ENCODE measurements at regions not wholly inside any gene's neighbourhood (a gene's known extent, or its start where the extent isn't known, plus 50 kb on each side); places are given as distances from the start of the nearest gene placed in this dataset.
"Not testable (repeated sequence)": the region's sequence is repeated elsewhere in the genome, so short reads cannot be mapped to it uniquely, and the experiment has no call there.

DNA sequence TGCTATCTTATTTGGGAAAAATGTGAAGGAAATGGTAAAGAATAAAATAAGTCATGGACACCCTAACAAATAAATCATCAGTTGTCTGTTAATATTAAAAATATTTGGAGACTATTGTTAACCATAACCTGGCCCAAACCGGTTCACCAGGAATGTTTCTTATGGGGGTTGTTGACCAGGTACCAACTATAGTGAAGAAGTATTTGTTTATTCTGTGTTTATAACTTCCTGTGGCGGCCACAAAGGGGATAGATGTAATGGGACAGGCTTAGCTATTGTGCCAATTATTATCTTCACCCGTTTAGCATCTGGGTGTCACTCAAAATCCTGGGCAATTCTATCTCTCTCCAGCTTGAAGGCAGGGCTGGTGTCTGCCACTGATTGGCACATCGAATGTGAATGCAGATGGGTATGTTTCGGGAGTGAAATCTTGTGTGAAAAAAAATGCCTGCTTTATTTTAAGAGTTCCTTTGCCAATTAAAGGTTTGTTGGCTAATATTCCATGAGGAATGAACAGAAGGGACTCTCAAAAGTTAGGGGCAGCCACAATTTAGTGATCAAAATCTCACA, 500.9 kb downstream of the ARL4A start:
- no peak for DNase-seq (ENCODE audit: low read depth in 2 of 2)

DNA sequence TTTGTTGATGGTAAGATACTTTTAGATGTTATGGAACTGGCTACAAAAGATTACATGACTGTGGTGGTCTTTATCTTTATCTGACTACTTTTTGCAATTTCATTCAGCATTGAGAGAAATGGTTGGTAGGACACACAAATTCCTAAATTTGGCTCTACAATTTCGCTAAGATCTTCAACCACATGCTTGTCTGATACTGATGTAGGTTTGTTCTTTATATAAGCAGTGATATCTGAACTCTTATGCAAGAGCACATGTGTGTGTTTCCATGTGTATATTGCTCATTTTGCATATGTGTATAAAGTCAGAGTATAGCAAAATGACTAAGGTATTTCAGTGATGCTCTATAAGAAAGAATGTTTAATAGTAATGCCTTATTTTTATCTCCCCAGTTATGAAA, 501.5 kb downstream of the ARL4A start:
- DNase-seq (ENCODE audit: low read depth in 2 of 2): no peak

DNA sequence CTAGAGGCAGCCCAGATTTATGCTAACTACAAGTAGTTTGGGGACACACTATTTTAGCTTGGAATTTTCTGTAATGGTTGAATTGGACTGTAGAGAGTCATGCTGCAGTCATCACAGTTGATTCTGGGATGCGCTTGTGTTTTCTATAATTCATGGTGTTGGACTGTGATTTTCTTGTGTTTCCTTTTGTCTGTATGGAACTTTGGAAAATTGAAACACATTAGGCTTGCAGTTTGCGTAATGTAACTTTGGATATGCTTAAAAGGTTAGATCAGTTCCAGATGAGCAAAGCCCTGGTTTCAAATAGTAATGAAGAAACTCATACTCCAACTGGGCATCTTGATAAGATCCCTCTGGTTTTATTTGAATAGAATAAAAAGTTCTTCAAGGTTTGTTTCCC, 502.2 kb downstream of the ARL4A start:
- DNase-seq (ENCODE audit: low read depth in 2 of 2): no peak

DNA sequence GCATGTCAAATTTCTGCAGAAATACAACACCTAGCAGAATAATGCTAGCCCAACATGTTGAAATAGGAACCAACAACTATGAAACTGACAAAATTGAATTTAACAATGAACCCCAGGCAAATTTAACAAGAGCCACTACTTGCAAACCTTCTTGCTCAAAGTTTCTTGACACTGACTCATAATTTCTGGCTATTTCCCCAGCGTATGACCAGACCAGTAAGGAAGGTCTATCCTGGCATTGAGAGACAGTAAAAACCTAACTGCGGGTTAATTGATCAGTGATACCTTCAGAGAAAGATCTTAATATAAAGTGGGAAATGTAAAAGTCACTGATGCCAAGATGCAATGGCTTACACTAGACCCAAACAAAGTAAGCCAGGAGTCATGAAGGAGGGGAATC, 510.1 kb downstream of the ARL4A start:
- DNase-seq (ENCODE audit: low read depth in 2 of 2): no peak

DNA sequence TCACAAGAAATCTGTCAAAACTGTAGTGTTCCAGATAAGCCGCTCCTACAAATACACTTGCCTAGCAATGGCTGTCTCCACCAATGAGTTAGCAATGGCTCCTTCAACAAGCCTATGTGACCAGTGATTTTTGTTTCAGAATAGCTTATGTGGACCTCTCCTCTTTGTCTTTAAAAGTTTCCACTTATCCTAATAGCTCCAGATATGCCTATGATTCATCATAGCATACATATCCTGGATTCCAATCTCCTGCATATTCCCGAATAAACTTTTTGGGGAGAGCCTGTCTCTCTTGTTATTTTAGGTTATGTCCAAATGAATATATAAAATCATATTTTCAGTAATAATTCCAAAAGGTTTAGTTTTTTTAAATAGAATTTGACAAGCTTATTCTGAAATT, 510.6 kb downstream of the ARL4A start:
- DNase-seq (ENCODE audit: low read depth in 2 of 2): no peak

DNA sequence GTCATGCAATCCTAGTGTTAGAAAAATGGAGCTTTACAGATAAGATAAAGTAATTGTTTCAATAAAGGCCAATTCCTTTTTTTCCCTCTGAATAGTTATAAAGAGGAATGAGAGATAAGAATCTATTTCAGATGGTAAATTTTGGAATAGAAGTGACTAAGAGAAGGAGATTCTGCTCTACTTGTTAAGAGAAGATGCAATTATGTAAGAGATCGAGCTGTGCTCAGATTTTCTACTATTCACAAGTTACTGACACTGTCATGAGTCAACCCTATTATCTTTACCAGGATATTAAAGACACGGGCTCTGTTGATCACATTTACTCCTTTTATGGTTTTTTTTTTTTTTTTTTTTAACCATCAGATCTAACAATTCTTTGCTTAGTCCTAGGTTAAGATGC, 511.3 kb downstream of the ARL4A start:
- DNase-seq (ENCODE audit: low read depth in 2 of 2): no peak

DNA sequence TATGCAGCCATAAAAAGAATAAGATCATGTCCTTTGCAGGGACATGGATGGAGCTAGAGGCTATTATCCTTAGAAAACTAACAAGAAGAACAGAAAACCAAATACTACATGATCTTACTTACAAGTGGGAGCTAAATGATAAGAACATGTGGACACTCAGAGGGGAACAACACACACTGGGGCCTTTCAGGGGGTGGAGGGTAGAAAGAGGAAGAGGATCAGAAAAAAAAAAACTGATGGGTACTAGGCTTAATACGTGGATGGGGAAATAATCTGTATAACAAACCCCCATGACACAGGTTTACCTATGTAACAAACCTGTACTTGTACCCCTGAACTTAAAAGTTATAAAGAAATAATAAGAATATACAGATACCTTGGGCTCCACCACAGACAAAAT, 514.2 kb downstream of the ARL4A start:
- DNase-seq (ENCODE audit: low read depth in 2 of 2): no peak

DNA sequence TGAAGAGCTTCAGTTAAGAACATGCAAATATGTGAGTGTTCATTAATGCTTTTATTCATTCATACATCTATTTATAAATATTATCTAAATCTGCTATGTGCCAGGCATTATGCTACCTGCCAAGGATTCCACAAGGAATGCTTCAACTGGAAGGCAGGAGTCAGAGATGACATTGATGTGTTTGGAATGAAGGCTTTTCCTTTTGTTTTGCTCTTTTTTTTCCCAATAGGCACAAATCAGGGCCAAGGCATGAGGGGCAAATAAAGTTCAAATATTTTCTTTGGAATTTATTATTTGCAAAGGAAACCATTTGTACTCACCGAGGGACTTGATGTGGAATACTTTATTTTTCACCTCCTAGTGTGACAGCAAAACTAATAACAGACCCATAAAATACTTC, 530.3 kb downstream of the ARL4A start:
- no peak for DNase-seq (ENCODE audit: low read depth in 2 of 2)

DNA sequence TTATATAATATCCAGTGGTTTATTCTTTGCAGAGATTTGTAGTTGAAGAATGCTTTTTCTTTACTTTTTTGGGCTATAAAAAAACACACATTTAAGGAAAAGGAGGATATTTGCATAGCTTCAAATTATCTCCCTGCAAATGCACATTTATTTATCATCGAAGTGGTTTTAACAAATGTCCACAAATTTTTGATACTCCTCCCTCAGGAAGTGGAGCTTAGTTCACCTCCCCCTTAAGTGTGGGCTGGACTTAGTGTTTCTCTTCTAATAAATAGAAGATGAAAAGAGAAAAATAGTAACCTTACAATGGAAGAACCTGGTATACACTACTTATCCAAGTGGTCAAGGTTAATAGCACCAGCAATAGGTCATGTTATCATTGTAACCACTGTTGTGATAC, 537.6 kb downstream of the ARL4A start:
- no peak for DNase-seq (ENCODE audit: low read depth in 2 of 2)

DNA sequence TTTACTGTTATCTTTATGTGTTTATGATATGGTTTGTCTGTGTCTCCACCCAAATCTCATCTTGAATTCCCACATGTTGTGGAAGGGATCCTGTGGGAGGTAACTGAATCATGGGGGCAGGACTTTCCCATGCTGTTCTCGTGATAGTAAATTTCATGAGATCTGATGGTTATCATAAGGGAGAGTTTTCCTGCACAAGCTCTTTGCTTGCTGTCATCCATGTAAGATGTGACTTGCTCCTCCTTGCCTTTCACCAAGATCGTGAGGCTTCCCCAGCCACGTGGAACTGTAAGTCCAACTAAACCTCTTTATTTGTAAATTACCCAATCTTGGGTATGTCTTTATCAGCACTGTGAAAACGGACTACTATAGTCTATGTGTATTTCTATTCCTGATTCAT, 539.0 kb downstream of the ARL4A start:
- no peak for DNase-seq (ENCODE audit: low read depth in 2 of 2)

DNA sequence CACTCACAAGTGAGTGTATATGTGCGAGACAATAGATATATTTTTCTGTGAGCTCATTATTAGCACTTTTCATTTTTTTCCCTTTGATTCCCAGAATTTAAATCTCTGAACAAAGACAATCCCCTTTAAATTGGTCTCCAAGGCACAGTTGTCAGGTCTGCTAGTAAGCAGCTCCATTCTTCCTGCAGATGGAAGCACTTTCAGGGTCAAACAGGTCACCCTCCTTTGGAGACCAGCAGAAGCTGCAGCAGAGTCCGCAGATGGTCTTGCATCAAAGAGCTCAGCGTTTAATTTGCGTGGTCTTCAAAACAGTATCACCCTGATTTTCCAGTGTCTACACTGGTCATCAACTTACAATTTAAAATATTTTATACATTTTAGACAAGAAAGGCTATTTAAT, 543.8 kb downstream of the ARL4A start:
- no peak for DNase-seq (ENCODE audit: low read depth in 2 of 2)

DNA sequence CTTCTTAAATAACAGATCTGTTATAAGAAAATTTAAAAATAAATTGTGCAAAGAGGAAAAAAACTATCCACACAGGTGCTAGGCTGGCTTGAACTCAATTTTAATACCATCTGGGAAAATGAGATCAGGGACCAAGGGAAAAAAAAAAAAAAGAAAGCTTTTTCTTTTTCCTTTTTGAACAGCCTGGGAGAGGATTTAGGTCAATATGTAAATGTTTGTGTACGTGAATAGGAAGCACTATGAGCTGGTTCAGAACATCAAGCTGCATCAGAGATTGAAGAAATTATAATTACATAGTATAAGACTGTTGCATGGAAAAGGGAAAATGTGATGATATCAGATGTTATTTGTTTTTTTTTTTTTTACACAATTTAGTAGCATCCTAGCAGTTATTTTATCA, 548.0 kb downstream of the ARL4A start:
- no peak for DNase-seq (ENCODE audit: low read depth in 2 of 2)

DNA sequence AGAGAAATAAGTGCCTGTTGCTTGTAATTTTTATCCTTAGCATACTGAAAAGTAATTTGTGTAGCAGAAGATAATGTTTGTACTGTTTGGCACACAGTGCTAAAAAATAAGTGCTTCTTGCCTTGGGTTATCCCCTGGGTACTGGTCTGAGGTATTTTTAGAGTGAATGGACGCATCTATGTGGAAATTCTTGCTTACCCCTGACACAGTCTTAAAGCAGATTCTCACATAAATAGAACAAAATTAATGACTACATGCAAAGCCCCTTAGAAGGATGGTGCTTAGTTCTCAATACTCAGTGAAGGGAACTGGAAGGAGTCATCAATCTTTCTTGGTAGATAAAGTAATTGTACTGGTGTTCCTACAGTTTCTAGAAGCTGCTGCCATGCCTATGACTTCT, 548.6 kb downstream of the ARL4A start:
- DNase-seq (ENCODE audit: low read depth in 2 of 2): no peak

DNA sequence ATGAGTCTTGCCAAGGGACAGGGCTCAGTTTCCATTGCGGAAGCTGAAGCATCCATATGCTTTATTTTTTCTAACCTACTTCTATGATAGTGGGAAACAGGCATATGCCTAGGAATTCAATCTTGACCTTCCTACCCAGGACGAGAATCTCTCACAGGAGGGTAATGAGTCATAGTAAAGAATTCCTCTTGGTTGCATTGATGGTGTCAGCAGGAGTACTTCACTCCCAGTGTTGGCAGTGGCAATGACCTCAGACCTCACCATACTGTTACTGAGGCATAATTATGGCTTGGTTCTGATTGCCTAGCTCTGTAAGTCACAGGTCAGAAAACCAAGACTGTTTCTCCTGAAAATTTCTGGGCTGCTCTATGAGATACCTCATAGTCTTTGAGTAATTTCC, 552.9 kb downstream of the ARL4A start:
- DNase-seq (ENCODE audit: low read depth in 2 of 2): no peak

DNA sequence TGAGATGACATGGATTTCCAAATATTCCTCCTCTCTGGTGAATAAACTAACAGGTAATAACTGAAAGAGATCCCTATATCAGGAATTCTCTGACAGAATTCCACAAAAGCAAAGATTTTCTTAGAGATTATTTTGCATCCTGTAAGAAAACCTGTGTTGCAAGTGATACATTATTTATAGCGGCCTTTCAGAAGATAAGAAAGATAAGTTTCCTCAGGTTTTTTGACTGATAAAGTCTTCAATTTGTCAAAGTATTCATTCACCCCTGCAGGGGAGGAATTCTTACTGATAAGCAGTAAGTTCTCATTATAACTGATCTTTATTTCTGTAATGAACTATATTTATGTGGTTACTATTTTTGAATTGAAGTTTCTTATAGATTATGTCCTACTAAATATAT, 554.0 kb downstream of the ARL4A start:
- DNase-seq (ENCODE audit: low read depth in 2 of 2): no peak

DNA sequence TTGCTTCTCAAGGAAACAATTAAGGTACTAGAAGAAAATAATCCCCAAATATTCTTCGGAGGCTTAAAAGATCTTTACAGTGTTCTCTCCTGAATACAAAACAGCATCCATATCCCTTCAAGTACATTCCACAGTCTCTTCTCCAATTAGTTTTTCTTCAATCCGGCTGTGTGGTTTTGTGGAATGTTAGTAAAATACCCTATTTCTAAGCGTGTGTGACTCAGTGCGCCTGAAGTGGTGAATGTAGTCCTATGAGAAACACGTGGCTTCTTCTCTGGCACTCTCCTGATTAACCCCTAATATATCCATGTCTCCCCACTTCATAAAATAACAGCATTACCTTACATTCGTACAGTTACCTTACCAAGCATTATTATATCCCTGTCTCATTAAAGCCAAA, 570.2 kb downstream of the ARL4A start:
- DNase-seq (ENCODE audit: low read depth in 2 of 2): no peak

DNA sequence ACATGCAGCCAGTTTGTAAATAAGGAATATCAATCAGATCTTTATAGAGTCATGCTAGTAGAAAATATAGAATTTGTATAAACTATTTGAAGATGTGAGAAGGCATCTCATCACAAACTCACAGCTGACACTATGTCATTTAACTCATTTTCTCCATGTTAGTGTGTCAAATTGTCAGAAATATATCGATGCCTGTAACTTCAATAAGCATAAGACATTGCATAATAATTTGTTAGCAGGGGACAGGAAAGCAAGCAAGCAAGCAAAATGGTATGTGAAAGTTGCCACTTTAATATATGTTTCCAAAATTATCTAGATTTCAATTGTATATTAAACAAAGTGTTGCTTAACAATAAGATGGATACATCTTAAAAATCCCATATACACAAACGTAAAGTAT, 571.0 kb downstream of the ARL4A start:
- no peak for DNase-seq (ENCODE audit: low read depth in 2 of 2)

DNA sequence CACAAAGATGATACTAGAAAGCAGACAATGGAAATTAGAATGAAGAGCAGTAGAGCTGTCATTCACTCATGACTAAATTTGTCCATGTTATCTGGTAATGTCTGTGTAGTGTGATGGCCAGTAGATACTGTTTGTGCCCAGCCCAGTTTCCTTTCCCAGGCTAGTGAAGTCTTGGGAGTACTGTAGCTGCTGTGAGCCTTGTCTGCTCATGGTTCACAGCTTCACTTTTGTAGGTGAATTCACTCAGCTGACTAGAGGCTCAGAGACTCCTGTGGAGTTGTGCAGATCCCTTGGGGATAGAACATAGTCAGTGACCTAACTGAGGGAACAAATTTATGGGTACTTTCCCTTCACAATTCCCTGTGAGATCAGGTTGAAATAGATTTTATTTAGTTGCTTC, 572.5 kb downstream of the ARL4A start:
- DNase-seq (ENCODE audit: low read depth in 2 of 2): no peak

DNA sequence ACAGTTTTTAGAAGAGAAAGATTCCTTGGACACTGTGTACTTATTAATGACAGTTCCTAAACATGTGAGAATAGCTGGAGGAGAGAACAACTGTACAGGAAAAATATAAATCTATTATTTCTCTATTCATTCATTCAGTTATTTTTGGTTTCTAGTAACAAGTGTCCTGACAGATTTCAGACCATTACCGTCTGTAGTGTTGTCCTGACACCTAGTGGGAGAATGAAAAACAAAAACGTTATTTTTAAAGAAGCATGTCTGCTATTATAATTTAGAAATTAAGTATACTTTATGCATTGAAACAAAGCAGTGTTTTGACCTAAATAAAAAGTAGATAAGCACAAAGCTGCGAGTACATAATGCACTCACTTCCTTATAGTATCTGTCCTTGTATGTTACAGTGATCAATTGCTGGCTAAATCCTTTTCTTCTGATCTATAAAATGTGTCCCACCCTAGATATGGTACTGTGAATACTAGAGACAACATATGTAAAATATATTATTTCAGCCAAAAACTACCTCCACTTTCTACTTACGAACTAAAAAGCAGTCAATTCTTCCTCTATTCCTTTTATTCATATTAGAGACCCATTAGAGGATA, 575.6 kb downstream of the ARL4A start:
- peak; percentile 50 to 74 for DNase-seq (ENCODE audit: low read depth in 2 of 2)

DNA sequence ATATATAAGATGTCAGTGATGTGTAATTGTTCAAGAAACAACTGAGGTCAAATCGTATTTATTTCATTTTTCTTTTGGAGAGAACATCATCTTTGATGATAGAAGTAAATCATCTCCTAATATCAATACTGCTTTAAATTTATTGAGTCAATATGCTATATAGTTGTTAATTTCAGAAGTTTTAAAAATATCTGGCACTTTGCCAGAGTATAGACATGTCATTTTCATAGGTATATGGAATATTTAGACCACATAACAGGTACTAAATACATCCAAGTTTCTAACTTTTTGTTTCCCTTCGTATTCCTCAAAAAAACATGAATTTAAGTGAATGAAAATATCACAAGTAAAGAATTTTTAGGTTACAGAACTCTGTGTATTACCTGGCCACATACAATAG, 577.8 kb downstream of the ARL4A start:
- no peak for DNase-seq (ENCODE audit: low read depth in 2 of 2)

DNA sequence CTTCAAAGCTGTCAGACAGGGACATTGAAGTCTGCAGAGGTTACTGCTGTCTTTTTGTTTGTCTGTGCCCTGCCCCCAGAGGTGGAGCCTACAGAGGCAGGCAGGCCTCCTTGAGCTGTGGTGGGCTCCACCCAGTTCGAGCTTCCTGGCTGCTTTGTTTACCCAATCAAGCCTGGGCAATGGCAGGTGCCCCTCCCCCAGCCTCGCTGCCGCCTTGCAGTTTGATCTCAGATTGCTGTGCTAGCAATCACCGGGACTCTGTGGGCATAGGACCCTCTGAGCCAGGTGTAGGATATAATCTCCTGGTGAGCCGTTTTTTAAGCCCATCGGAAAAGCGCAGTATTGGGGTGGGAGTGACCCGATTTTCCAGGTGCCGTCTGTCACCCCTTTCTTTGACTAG, 586.8 kb downstream of the ARL4A start:
- not testable (repeated sequence) for DNase-seq (ENCODE audit: low read depth in 2 of 2)

DNA sequence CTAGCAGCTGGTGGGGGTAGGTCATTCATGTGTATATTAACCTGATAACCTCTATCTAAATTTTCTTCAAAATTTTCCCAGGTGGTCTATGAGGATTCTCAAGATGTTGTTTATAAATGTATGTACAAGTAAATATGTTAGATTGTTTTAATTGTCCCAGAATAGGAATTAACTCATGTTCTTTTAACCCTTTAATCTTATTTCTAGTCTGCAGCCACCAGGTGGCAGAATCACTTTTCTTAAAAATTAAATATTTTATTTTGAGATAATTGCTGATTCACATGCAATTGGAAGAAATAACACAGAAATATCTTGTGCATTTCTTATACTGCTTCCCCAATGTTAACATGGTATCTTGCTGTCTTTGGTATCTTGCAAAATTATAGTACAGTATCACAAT, 589.5 kb downstream of the ARL4A start:
- no peak for DNase-seq (ENCODE audit: low read depth in 2 of 2)

DNA sequence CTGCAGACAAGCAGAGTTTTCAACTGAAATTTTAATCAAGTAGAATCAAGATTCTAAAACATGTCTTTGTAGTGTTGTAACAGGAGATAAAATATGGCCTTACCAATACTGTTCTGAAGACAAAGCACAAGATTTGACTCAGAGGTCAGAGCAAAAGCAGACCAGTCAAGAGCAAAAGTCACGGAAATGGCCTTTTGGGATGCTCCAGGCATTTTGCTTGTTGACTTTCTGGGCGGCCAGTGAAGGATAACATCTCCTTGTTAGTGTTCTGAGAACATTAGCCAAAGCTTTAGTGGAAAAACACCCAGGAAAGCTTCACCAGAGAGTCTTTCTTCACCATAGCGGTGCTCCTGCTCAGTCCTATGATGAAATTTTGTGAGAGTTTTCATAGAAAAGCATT, 590.6 kb downstream of the ARL4A start:
- no peak for DNase-seq (ENCODE audit: low read depth in 2 of 2)

DNA sequence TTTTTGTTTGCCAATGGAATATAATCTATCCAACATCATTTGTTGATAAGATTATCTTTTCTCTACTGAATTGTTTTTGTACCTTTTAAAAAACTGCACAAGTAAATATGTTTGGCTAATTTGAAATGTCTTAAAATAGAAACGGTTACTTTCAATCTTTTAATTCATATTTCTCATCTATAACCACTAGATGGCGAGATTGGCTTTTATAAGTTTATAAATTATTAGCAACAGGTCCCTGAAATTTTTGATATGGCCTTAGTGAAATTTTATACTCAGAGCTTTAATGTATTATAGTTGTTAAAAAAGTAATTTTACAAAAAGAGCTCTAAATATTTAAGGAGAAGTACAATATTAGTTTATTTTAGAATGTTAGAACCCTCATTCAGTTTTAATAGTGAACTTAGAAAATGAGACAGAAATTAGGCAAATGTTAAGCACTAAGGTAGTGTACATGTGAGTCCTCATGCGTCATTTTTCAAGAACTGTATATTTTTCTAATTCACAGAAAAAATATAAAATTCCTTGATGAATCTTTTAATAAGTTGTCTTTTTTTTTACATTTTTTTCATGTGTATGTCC, 592.5 kb downstream of the ARL4A start:
- DNase-seq (ENCODE audit: low read depth in 2 of 2): peak; percentile 18 to 40

Measured in lung microvascular endothelial cell (primary cell).